Panc1 (cell line): ENCODE measurements at regions not wholly inside any gene's neighbourhood (a gene's known extent, or its start where the extent isn't known, plus 50 kb on each side); places are given as distances from the start of the nearest gene placed in this dataset.
"Not testable (repeated sequence)": the region's sequence is repeated elsewhere in the genome, so short reads cannot be mapped to it uniquely, and the experiment has no call there.

Source experiments
- POLR2AphosphoS5 ChIP-seq: IDR thresholded peaks from 2 replicates; pipeline ENCODE4 v1.6.1; 2012; ENCODE audit warnings: mild to moderate bottlenecking, low read depth, low read length, moderate library complexity
- REST ChIP-seq, 2 experiments: IDR thresholded peaks; 2 replicates each; pipeline ENCODE4 v1.6.1; 2011 to 2012; ENCODE audit warnings: low read depth in 2 of 2, control low read depth in 1 of 2, low read length in 1 of 2, mild to moderate bottlenecking in 1 of 2, moderate library complexity in 1 of 2; ENCODE audit not compliant: insufficient read depth in 1 of 2
- SIN3A ChIP-seq: IDR thresholded peaks from 2 replicates; pipeline ENCODE4 v1.6.1; 2012; ENCODE audit warnings: low read depth, mild to moderate bottlenecking, low read length, moderate library complexity, borderline replicate concordance; ENCODE audit not compliant: insufficient read depth
- TCF7L2 ChIP-seq: IDR thresholded peaks from 2 replicates; pipeline ENCODE4 v1.6.1; 2011; ENCODE audit warnings: mild to moderate bottlenecking, low read depth, low read length, inconsistent platforms
- TF ChIP-seq, protein P1 (sequence below): fragments of 450-650 bp; IDR thresholded peaks from 2 replicates; pipeline ENCODE4 v1.5.1; 2017; ENCODE audit warnings: mild to moderate bottlenecking

GRCh38 chr16:5165429-5165828, 67.8 kb upstream of the EEF2KMT start:
- TF ChIP-seq, protein P1, sequence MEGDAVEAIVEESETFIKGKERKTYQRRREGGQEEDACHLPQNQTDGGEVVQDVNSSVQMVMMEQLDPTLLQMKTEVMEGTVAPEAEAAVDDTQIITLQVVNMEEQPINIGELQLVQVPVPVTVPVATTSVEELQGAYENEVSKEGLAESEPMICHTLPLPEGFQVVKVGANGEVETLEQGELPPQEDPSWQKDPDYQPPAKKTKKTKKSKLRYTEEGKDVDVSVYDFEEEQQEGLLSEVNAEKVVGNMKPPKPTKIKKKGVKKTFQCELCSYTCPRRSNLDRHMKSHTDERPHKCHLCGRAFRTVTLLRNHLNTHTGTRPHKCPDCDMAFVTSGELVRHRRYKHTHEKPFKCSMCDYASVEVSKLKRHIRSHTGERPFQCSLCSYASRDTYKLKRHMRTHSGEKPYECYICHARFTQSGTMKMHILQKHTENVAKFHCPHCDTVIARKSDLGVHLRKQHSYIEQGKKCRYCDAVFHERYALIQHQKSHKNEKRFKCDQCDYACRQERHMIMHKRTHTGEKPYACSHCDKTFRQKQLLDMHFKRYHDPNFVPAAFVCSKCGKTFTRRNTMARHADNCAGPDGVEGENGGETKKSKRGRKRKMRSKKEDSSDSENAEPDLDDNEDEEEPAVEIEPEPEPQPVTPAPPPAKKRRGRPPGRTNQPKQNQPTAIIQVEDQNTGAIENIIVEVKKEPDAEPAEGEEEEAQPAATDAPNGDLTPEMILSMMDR: not testable (repeated sequence)
- not testable (repeated sequence) for TF ChIP-seq REST (IDR thresholded peaks at IDR 0.05; ENCODE audit: insufficient read depth in 1 of 2, low read depth in 2 of 2, low read length in 1 of 2); TCF7L2; POLR2AphosphoS5; SIN3A
